GM12873 (cell line): ENCODE measurements at regions not wholly inside any gene's neighbourhood (a gene's known extent, or its start where the extent isn't known, plus 50 kb on each side); places are given as distances from the start of the nearest gene placed in this dataset.

Source experiments
- CTCF ChIP-seq: IDR thresholded peaks from 2 replicates; pipeline ENCODE4 v1.5.1; 2012; ENCODE audit warnings: low read depth, mild to moderate bottlenecking, moderate library complexity, low read length, control low read depth; ENCODE audit not compliant: insufficient read depth; ENCODE audit errors: missing control alignments

GRCh38 chrX:45404206-45404605 lies 203.5 kb upstream of the DIPK2B start:
- TF ChIP-seq CTCF = no peak

- TF ChIP-seq CTCF = no peak
Observed at GRCh38 chrX:45401923-45402322, 201.2 kb upstream of the DIPK2B start.

GRCh38 chrX:45400027-45400779 lies 199.5 kb upstream of the DIPK2B start:
- no peak for TF ChIP-seq CTCF

- no peak for TF ChIP-seq CTCF
Observed at GRCh38 chrX:45385757-45386156, 185.1 kb upstream of the DIPK2B start.

GRCh38 chrX:45381841-45382240 lies 181.2 kb upstream of the DIPK2B start:
- TF ChIP-seq CTCF = no peak

GRCh38 chrX:45381366-45381765 lies 180.7 kb upstream of the DIPK2B start:
- TF ChIP-seq CTCF = no peak

GRCh38 chrX:45379236-45379635 lies 178.6 kb upstream of the DIPK2B start:
- no peak for TF ChIP-seq CTCF
